H1 (cell line): ENCODE measurements at regions not wholly inside any gene's neighbourhood (a gene's known extent, or its start where the extent isn't known, plus 50 kb on each side); places are given as distances from the start of the nearest gene placed in this dataset.

Source experiments
- CTCF ChIA-PET: fragments of 300-600 bp; sonication (Branson Sonifier 250); formaldehyde crosslinking; loops from one replicate; lab custom pipeline; 2021; ENCODE audit not compliant: partially characterized antibody; lab: Charles Lee
- POLR2A ChIA-PET: fragments of 300-600 bp; sonication (Branson Sonifier 250); formaldehyde crosslinking; loops from one replicate; lab custom pipeline; 2021; ENCODE audit warnings: inconsistent platforms; ENCODE audit not compliant: partially characterized antibody; lab: Charles Lee
- DNase-seq, 2 experiments: peaks; one replicate each; pipeline versions ENCODE4 v3.0.0 to v3.0.0-alpha.2; 2010 to 2022; ENCODE audit warnings: low spot score in 2 of 2, low read depth in 1 of 2, mixed read lengths in 1 of 2
- FAIRE-seq: peaks from 2 replicates; lab custom pipeline; 2011; peaks lifted over from hg19 to GRCh38; lab: Jason Lieb, UNC
- H2AFZ ChIP-seq: 2 replicates; pipeline ENCODE4 v1.8.1; 2012; ENCODE audit warnings: low read length, inconsistent platforms
- H2AK5ac ChIP-seq: 2 replicates; pipeline ENCODE4 v1.6.1; 2013; ENCODE audit warnings: low read depth, low read length
- H2BK120ac ChIP-seq: replicated peaks from 2 replicates; pipeline ENCODE3; 2013; ENCODE audit warnings: low read depth, low read length, inconsistent platforms
- H2BK12ac ChIP-seq: 2 replicates; pipeline ENCODE4 v1.6.1; 2013; ENCODE audit warnings: low read depth, low read length
- H2BK15ac ChIP-seq: 2 replicates; pipeline ENCODE4 v1.6.1; 2013; ENCODE audit warnings: low read length
- H2BK20ac ChIP-seq: 2 replicates; pipeline ENCODE4 v1.6.1; 2013; ENCODE audit warnings: low read length
- H2BK5ac ChIP-seq: 2 replicates; pipeline ENCODE4 v1.6.1; 2013; ENCODE audit warnings: low read depth, low read length
- H3K14ac ChIP-seq: 2 replicates; pipeline ENCODE4 v1.6.1; 2013; ENCODE audit warnings: inconsistent platforms; ENCODE audit not compliant: insufficient read length
- H3K18ac ChIP-seq: 2 replicates; pipeline ENCODE4 v1.6.1; 2013; ENCODE audit warnings: low read length; ENCODE audit errors: extremely low read depth
- H3K23ac ChIP-seq: 2 replicates; pipeline ENCODE4 v1.6.1; 2013; ENCODE audit warnings: inconsistent platforms; ENCODE audit not compliant: insufficient read length
- H3K23me2 ChIP-seq: 2 replicates; pipeline ENCODE4 v1.6.1; 2013; ENCODE audit warnings: low read depth, low read length
- H3K27ac ChIP-seq: 2 replicates; pipeline ENCODE4 v1.6.1; 2011; ENCODE audit warnings: low read depth, low read length, inconsistent platforms
- H3K27me3 ChIP-seq, 4 experiments: replicated peaks in 1 of 4; 1 replicate in 1 of 4; 2 replicates in 3 of 4; pipeline versions ENCODE4 v1.6.1 to v1.8.1; 2011 to 2013; ENCODE audit warnings: low read length in 3 of 4, mild to moderate bottlenecking in 3 of 4, inconsistent platforms in 2 of 4, mixed read lengths in 2 of 4, moderate library complexity in 1 of 4; ENCODE audit not compliant: control insufficient read depth in 3 of 4, insufficient read depth in 3 of 4; ENCODE audit errors: extremely low read depth in 1 of 4
- H3K36me3 ChIP-seq, 4 experiments: 2 replicates each; pipeline versions ENCODE4 v1.6.1 to v1.8.1; 2011 to 2013; ENCODE audit warnings: mild to moderate bottlenecking in 4 of 4, low read length in 3 of 4, moderate library complexity in 2 of 4, control low read depth in 1 of 4, inconsistent platforms in 1 of 4; ENCODE audit not compliant: insufficient read depth in 4 of 4, control insufficient read depth in 2 of 4
- H3K4ac ChIP-seq: replicated peaks from 2 replicates; pipeline ENCODE3; 2013; ENCODE audit warnings: low read length, low read depth, mixed read lengths, inconsistent platforms; ENCODE audit not compliant: insufficient read length
- H3K4me1 ChIP-seq, 4 experiments: replicated peaks in 1 of 4; 1 replicate in 1 of 4; 2 replicates in 3 of 4; pipeline versions ENCODE4 v1.6.1 to v1.8.1; 2011 to 2013; ENCODE audit warnings: low read length in 3 of 4, inconsistent platforms in 2 of 4, mixed read lengths in 1 of 4; ENCODE audit not compliant: insufficient read depth in 4 of 4, control insufficient read depth in 3 of 4
- H3K4me2 ChIP-seq, 2 experiments: 2 replicates each; pipeline versions ENCODE4 v1.6.1 to v1.8.1; 2011 to 2013; ENCODE audit warnings: low read depth in 2 of 2, low read length in 2 of 2, control low read depth in 1 of 2, inconsistent platforms in 1 of 2, mild to moderate bottlenecking in 1 of 2; ENCODE audit not compliant: insufficient read depth in 1 of 2
- H3K4me3 ChIP-seq, 4 experiments: fragments of 200-600, 300-600 bp in 1 of 4; sonication (generic), shearing (Covaris generic), sonication (Bioruptor Twin) in 1 of 4; 2 replicates each; pipeline versions ENCODE4 v1.5.1 to v1.8.1; 2011 to 2016; ENCODE audit warnings: low read length in 4 of 4, low read depth in 3 of 4, control low read depth in 2 of 4, inconsistent platforms in 2 of 4, mild to moderate bottlenecking in 2 of 4, mixed read lengths in 1 of 4, moderate library complexity in 1 of 4; ENCODE audit not compliant: insufficient read depth in 2 of 4; ENCODE audit errors: extremely low read depth in 1 of 4
- H3K56ac ChIP-seq: replicated peaks from 2 replicates; pipeline ENCODE3; 2013; ENCODE audit warnings: low read depth, mild to moderate bottlenecking, mixed read lengths, low read length, inconsistent platforms; ENCODE audit not compliant: insufficient read length
- H3K79me1 ChIP-seq: 2 replicates; pipeline ENCODE4 v1.6.1; 2013; ENCODE audit warnings: low read depth, low read length, control low read depth
- H3K79me2 ChIP-seq, 2 experiments: 2 replicates each; pipeline versions ENCODE4 v1.6.1 to v1.8.1; 2012 to 2013; ENCODE audit warnings: low read length in 2 of 2, mild to moderate bottlenecking in 2 of 2, inconsistent platforms in 1 of 2; ENCODE audit not compliant: insufficient read depth in 2 of 2, control insufficient read depth in 1 of 2
- H3K9ac ChIP-seq, 4 experiments: replicated peaks in 1 of 4; 1 replicate in 1 of 4; 2 replicates in 3 of 4; pipeline versions ENCODE4 v1.6.1 to v1.8.1; 2011 to 2013; ENCODE audit warnings: low read depth in 3 of 4, low read length in 3 of 4, control low read depth in 2 of 4, mild to moderate bottlenecking in 2 of 4, moderate library complexity in 2 of 4, inconsistent platforms in 1 of 4; ENCODE audit errors: extremely low read depth in 1 of 4
- H3K9me3 ChIP-seq, 2 experiments: 2 replicates each; pipeline versions ENCODE4 v1.6.1 to v1.8.1; 2012 to 2013; ENCODE audit warnings: mild to moderate bottlenecking in 2 of 2, moderate library complexity in 2 of 2, control low read depth in 1 of 2, inconsistent platforms in 1 of 2, low read depth in 1 of 2, low read length in 1 of 2, mixed read lengths in 1 of 2; ENCODE audit not compliant: insufficient read depth in 2 of 2
- H4K20me1 ChIP-seq, 2 experiments: replicated peaks in 1 of 2; 2 replicates each; pipeline versions ENCODE3 to v1.8.1; 2011 to 2013; ENCODE audit warnings: inconsistent platforms in 2 of 2, low read length in 2 of 2, mild to moderate bottlenecking in 1 of 2; ENCODE audit not compliant: insufficient read depth in 2 of 2, control insufficient read depth in 1 of 2
- H4K5ac ChIP-seq: 2 replicates; pipeline ENCODE4 v1.6.1; 2013; ENCODE audit warnings: low read length, low read depth, mixed read lengths, inconsistent platforms; ENCODE audit not compliant: insufficient read length
- H4K8ac ChIP-seq: 2 replicates; pipeline ENCODE4 v1.8.0; 2013; ENCODE audit warnings: mild to moderate bottlenecking, moderate library complexity, low read length, inconsistent platforms; ENCODE audit not compliant: insufficient read depth; ENCODE audit errors: extremely low read depth
- H4K91ac ChIP-seq: replicated peaks from 2 replicates; pipeline ENCODE3; 2013; ENCODE audit warnings: low read length, mixed read lengths, inconsistent platforms; ENCODE audit not compliant: insufficient read length
- CTBP2 ChIP-seq: IDR thresholded peaks from 2 replicates; pipeline ENCODE4 v1.7.0; 2011; ENCODE audit warnings: borderline replicate concordance, mild to moderate bottlenecking, moderate library complexity, mixed read lengths, low read length; ENCODE audit not compliant: insufficient read depth, insufficient read length
- JUN ChIP-seq: IDR thresholded peaks from 2 replicates; pipeline ENCODE4 v1.6.1; 2011; ENCODE audit warnings: low read depth, mild to moderate bottlenecking, improper control_type of control experiment, low read length
- MAX ChIP-seq: IDR thresholded peaks from 2 replicates; pipeline ENCODE4 v1.6.1; 2012; ENCODE audit warnings: inconsistent platforms
- WGBS, 2 experiments: shearing (Covaris generic) in 1 of 2; methylation state at CpG; one replicate each; pipeline versions ENCODE4 v1.1.6 to v1.1.7; 2013 to 2015; ENCODE audit warnings: low lambda C conversion rate in 2 of 2, mixed read lengths in 2 of 2, inconsistent platforms in 1 of 2, low coverage in 1 of 2, missing lambda C conversion rate in 1 of 2; ENCODE audit not compliant: insufficient replicate concordance in 2 of 2, insufficient coverage in 1 of 2, insufficient read length in 1 of 2; ENCODE audit errors: extremely low coverage in 1 of 2, missing lambda C conversion rate in 1 of 2; 5-methylcytosine and 5-hydroxymethylcytosine counted together

- no peak overlapping the region for H4K8ac ChIP-seq
- no peak overlapping the region for H3K4me2 ChIP-seq
- no peaks in the 10 kb centered on the region for H3K79me2 ChIP-seq
- H3K23ac ChIP-seq = no peak overlapping the region
- H2BK15ac ChIP-seq = no peak overlapping the region
- no peak overlapping the region for H3K56ac ChIP-seq
- H4K20me1 ChIP-seq = no peaks in the 10 kb centered on the region
- DNase-seq (no peak), FAIRE-seq (no peak)
- CTCF ChIA-PET = no interaction called here
- no peak overlapping the region for H2BK5ac ChIP-seq
- WGBS, 2 experiments = 0% methylated on average over 1 of the region's 1 CpG; no CpG with 5 or more reads in 1 of the 2 experiments
- H3K36me3 ChIP-seq = no peaks in the 10 kb centered on the region
- H3K4me1 ChIP-seq = no peaks in the 10 kb centered on the region
- no peak overlapping the region for H3K4ac ChIP-seq
- H2AFZ ChIP-seq = no peak overlapping the region
- H3K27me3 ChIP-seq = no peaks in the 10 kb centered on the region
- no peak overlapping the region for H2BK12ac ChIP-seq
- no peak overlapping the region for H2AK5ac ChIP-seq
- H3K9me3 ChIP-seq = peaks cover 3 to 5% of the 10 kb centered on the region in 2 experiments; a peak in 2 of 4 replicates
- H3K23me2 ChIP-seq = no peaks in the 10 kb centered on the region
- H2BK20ac ChIP-seq = no peak overlapping the region
- H3K18ac ChIP-seq = no peak overlapping the region
- no peak overlapping the region for H3K4me3 ChIP-seq
- H3K14ac ChIP-seq = no peak overlapping the region
- no peak overlapping the region for H2BK120ac ChIP-seq
- no peaks in the 10 kb centered on the region for H3K79me1 ChIP-seq
- POLR2A ChIA-PET = no interaction called here
- no peak overlapping the region for H4K5ac ChIP-seq
- no peak overlapping the region for H3K27ac ChIP-seq
- H4K91ac ChIP-seq = no peak overlapping the region
- H3K9ac ChIP-seq = no peak overlapping the region
- TF ChIP-seq CTBP2 (no peak), MAX (no peak), JUN (no peak)
These were observed 62.7 kb upstream of the PLAC8 start for GRCh38 chr4:83177182-83177581.
